ENCODE measurements at regions not wholly inside any gene's neighbourhood (a gene's known extent, or its start where the extent isn't known, plus 50 kb on each side); places are given as distances from the start of the nearest gene placed in this dataset.

DNA sequence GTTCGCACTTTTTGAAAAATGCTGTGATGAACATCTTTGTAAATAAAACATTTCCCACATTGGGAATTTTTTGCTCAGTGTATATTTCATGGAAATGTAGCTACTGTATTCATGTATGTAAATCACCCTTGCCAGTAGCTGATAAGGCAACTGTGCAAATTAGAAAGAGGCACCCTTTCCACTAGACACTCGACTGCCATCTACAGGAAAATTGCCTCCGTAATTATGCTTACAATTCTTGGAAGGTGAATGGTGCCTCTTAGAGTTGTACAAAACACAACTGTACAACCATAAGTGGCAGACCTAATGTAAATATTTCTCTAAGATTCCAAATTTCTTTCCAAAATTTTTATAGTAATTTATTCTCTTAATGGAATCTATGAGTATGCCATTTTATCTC, 491.7 kb downstream of the CCSER2 start:
- Histone ChIP-seq H3K27ac (ENCODE audit: extremely low read depth, low read depth, low read length) (no peak overlapping the region), H3K36me3 (ENCODE audit: control insufficient read depth in 2 of 2, insufficient read depth in 1 of 2, low read length in 2 of 2) (no peaks in the 10 kb centered on the region), H3K4me1 (ENCODE audit: control insufficient read depth, insufficient read depth, low read length) (peaks cover 2% of the 10 kb centered on the region; the same call in 1 of the 2 replicates), H3K4me3 (ENCODE audit: low read depth, low read length) (no peak overlapping the region), H3K9me3 (ENCODE audit: control insufficient read depth, insufficient read depth, low read depth, low read length) (no peaks in the 10 kb centered on the region)
- CTCF ChIA-PET = interaction anchor here (1.2 to 1.8 kb wide), 4 partner anchors 9 to 280 kb away, joined by 3 to 5 read pairs (median 4); no protein-coding TSS in a partner anchor
- POLR2A ChIA-PET = no interaction called here
- TF ChIP-seq ZNF16 (tag by site-specific recombination; IDR thresholded peaks at IDR 0.05; ENCODE audit: low read depth) (no peak), ZNF654 (tag by site-specific recombination; IDR thresholded peaks at IDR 0.05; ENCODE audit: low read depth) (peak; percentile 37)

DNA sequence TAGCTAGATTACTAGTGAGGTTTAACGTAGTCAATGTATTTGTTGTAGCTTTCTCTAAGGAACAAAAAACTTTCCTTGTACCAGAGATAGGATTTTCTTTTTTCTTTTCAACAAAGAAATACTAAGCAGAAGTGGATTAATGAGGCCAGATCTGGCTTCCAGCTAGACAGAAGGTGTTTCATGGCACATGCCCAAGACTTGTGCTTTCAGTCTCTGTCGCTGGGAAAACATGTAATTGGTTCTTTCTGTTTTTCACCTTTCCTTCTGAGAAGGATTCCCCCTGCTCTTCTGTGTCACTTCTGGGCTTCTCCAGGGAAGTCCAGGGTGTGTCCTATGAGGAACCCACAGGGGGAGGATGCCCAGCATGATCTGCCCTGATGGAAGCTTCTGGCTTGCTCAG, 492.2 kb downstream of the CCSER2 start:
- no peak overlapping the region for H3K27ac ChIP-seq (ENCODE audit: extremely low read depth, low read depth, low read length)
- H3K4me1 ChIP-seq (ENCODE audit: control insufficient read depth, insufficient read depth, low read length) = peaks cover 2% of the 10 kb centered on the region; the same call in 1 of the 2 replicates
- CTCF ChIA-PET = interaction anchor here (1.2 to 1.8 kb wide), 4 partner anchors 8 to 280 kb away, joined by 3 to 5 read pairs (median 4); no protein-coding TSS in a partner anchor
- no peak for TF ChIP-seq MZF1 (tag by site-specific recombination; IDR thresholded peaks at IDR 0.05; ENCODE audit: borderline replicate concordance)
- TF ChIP-seq OVOL3 (tag by site-specific recombination; IDR thresholded peaks at IDR 0.05) = no peak
- TF ChIP-seq ZNF624 (tag by site-specific recombination; IDR thresholded peaks at IDR 0.05) = no peak
- TF ChIP-seq, protein P1, sequence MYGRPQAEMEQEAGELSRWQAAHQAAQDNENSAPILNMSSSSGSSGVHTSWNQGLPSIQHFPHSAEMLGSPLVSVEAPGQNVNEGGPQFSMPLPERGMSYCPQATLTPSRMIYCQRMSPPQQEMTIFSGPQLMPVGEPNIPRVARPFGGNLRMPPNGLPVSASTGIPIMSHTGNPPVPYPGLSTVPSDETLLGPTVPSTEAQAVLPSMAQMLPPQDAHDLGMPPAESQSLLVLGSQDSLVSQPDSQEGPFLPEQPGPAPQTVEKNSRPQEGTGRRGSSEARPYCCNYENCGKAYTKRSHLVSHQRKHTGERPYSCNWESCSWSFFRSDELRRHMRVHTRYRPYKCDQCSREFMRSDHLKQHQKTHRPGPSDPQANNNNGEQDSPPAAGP (tag by site-specific recombination; IDR thresholded peaks at IDR 0.05) = no peak
- no peak for TF ChIP-seq ZNF404 (tag by site-specific recombination; IDR thresholded peaks at IDR 0.05)
- TF ChIP-seq SCRT2 (tag by site-specific recombination; IDR thresholded peaks at IDR 0.05) = no peak
- TF ChIP-seq ZNF548 (tag by site-specific recombination; IDR thresholded peaks at IDR 0.05) = no peak
- TF ChIP-seq, protein P2, sequence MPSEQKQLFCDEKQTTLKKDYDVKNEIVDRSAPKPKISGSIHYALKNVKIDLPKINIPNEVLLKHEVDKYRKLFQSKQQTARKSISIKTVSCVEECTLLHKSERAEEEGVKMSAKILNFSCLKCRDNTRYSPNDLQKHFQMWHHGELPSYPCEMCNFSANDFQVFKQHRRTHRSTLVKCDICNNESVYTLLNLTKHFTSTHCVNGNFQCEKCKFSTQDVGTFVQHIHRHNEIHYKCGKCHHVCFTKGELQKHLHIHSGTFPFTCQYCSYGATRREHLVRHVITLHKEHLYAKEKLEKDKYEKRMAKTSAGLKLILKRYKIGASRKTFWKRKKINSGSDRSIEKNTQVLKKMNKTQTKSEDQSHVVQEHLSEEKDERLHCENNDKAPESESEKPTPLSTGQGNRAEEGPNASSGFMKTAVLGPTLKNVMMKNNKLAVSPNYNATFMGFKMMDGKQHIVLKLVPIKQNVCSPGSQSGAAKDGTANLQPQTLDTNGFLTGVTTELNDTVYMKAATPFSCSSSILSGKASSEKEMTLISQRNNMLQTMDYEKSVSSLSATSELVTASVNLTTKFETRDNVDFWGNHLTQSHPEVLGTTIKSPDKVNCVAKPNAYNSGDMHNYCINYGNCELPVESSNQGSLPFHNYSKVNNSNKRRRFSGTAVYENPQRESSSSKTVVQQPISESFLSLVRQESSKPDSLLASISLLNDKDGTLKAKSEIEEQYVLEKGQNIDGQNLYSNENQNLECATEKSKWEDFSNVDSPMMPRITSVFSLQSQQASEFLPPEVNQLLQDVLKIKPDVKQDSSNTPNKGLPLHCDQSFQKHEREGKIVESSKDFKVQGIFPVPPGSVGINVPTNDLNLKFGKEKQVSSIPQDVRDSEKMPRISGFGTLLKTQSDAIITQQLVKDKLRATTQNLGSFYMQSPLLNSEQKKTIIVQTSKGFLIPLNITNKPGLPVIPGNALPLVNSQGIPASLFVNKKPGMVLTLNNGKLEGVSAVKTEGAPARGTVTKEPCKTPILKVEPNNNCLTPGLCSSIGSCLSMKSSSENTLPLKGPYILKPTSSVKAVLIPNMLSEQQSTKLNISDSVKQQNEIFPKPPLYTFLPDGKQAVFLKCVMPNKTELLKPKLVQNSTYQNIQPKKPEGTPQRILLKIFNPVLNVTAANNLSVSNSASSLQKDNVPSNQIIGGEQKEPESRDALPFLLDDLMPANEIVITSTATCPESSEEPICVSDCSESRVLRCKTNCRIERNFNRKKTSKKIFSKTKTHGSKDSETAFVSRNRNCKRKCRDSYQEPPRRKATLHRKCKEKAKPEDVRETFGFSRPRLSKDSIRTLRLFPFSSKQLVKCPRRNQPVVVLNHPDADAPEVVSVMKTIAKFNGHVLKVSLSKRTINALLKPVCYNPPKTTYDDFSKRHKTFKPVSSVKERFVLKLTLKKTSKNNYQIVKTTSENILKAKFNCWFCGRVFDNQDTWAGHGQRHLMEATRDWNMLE (tag by site-specific recombination; conservative IDR thresholded peaks at IDR 0.05; ENCODE audit: low read depth) = no peak
- TF ChIP-seq, protein P3, sequence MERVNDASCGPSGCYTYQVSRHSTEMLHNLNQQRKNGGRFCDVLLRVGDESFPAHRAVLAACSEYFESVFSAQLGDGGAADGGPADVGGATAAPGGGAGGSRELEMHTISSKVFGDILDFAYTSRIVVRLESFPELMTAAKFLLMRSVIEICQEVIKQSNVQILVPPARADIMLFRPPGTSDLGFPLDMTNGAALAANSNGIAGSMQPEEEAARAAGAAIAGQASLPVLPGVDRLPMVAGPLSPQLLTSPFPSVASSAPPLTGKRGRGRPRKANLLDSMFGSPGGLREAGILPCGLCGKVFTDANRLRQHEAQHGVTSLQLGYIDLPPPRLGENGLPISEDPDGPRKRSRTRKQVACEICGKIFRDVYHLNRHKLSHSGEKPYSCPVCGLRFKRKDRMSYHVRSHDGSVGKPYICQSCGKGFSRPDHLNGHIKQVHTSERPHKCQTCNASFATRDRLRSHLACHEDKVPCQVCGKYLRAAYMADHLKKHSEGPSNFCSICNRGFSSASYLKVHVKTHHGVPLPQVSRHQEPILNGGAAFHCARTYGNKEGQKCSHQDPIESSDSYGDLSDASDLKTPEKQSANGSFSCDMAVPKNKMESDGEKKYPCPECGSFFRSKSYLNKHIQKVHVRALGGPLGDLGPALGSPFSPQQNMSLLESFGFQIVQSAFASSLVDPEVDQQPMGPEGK (tag by site-specific recombination; IDR thresholded peaks at IDR 0.05) = no peak
- TF ChIP-seq ZNF112 (tag by site-specific recombination; IDR thresholded peaks at IDR 0.05) = no peak
- TF ChIP-seq, protein P4, sequence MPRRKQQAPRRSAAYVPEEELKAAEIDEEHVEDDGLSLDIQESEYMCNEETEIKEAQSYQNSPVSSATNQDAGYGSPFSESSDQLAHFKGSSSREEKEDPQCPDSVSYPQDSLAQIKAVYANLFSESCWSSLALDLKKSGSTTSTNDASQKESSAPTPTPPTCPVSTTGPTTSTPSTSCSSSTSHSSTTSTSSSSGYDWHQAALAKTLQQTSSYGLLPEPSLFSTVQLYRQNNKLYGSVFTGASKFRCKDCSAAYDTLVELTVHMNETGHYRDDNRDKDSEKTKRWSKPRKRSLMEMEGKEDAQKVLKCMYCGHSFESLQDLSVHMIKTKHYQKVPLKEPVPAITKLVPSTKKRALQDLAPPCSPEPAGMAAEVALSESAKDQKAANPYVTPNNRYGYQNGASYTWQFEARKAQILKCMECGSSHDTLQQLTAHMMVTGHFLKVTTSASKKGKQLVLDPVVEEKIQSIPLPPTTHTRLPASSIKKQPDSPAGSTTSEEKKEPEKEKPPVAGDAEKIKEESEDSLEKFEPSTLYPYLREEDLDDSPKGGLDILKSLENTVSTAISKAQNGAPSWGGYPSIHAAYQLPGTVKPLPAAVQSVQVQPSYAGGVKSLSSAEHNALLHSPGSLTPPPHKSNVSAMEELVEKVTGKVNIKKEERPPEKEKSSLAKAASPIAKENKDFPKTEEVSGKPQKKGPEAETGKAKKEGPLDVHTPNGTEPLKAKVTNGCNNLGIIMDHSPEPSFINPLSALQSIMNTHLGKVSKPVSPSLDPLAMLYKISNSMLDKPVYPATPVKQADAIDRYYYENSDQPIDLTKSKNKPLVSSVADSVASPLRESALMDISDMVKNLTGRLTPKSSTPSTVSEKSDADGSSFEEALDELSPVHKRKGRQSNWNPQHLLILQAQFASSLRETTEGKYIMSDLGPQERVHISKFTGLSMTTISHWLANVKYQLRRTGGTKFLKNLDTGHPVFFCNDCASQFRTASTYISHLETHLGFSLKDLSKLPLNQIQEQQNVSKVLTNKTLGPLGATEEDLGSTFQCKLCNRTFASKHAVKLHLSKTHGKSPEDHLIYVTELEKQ (tag by site-specific recombination; IDR thresholded peaks at IDR 0.05; ENCODE audit: borderline replicate concordance) = no peak
- TF ChIP-seq ZNF747 (tag by site-specific recombination; IDR thresholded peaks at IDR 0.05) = no peak
- no peak overlapping the region for H3K4me3 ChIP-seq (ENCODE audit: low read depth, low read length)
- no peaks in the 10 kb centered on the region for H3K9me3 ChIP-seq (ENCODE audit: control insufficient read depth, insufficient read depth, low read depth, low read length)
- no peaks in the 10 kb centered on the region for H3K36me3 ChIP-seq (ENCODE audit: control insufficient read depth in 2 of 2, insufficient read depth in 1 of 2, low read length in 2 of 2)
- POLR2A ChIA-PET = no interaction called here
